HG02759 (cell line): ENCODE measurements at regions not wholly inside any gene's neighbourhood (a gene's known extent, or its start where the extent isn't known, plus 50 kb on each side); places are given as distances from the start of the nearest gene placed in this dataset.

Source experiments
- ATAC-seq: cut with Tn5 transposase; IDR thresholded peaks from one replicate; pipeline ENCODE4 v1.9.1; 2021; ENCODE audit warnings: mild to moderate bottlenecking, moderate library complexity; ENCODE audit not compliant: unreplicated experiment

DNA sequence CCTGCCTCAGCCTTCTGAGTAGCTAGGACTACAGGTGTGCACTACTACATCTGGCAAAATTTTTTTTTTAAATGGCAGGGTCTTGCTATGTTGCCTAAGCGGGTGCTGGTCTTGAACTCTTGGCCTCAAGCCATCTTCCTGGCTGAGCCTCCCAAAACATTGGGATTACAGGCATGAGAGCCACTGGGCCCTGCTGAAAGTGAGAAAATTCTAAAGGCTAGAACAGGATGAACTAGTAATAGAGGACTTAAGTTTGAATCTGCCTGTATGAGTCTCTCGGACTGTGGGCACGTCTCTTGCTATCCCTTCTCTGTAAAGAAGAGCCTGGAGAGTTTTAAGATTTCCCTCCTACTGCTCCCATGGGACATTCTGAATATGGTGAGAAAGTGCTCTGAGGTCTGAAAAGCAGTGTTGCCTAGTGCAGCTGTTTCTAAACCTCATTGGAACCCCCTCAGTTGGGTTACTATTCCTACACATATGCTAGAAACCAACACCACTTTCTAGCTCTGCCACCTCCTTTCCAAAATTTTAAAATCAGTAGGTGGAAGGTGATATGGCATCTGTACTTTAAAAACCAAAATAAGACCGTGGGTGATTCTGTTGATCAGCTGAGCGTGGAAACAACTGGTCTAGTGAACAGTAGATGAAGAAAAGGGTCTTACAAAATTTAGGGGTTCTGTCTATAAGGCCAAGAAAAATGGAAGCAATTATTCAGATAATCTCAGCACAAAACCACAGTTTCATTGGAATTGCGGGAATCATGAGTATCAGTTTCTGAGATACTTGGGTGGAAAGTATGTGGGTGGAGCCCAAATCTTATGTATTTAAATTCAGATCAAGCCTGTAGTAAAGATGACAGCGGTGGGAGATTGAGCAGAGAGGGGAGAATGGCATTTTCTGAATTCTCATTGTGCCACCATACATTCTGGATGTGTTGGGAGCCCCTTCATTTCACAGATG lies 259.8 kb upstream of the CXCR4 start:
- ATAC-seq, result no peak

DNA sequence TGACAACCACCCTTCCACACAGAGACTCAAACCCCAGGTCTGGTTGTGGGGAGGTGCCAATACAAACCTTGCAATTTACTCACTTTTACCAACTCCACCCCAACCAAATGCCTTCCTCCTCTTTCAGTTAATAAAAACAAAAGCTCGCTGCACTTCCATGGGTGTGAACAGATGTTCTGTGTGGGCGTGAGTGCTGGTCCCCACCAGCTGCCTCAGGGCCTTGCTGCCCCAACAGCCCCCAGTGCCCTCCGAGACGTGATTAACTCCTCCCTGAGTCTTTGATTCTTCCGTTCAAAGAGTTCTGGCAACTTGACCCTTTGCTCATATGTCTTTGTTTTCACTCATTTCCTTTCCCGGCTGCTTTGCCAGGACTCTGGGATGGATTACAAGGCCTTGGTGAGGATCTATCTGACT lies 258.9 kb upstream of the CXCR4 start:
- no peak for ATAC-seq

GRCh38 chr2:136376211-136376610 lies 258.3 kb upstream of the CXCR4 start:
- ATAC-seq, result no peak

DNA sequence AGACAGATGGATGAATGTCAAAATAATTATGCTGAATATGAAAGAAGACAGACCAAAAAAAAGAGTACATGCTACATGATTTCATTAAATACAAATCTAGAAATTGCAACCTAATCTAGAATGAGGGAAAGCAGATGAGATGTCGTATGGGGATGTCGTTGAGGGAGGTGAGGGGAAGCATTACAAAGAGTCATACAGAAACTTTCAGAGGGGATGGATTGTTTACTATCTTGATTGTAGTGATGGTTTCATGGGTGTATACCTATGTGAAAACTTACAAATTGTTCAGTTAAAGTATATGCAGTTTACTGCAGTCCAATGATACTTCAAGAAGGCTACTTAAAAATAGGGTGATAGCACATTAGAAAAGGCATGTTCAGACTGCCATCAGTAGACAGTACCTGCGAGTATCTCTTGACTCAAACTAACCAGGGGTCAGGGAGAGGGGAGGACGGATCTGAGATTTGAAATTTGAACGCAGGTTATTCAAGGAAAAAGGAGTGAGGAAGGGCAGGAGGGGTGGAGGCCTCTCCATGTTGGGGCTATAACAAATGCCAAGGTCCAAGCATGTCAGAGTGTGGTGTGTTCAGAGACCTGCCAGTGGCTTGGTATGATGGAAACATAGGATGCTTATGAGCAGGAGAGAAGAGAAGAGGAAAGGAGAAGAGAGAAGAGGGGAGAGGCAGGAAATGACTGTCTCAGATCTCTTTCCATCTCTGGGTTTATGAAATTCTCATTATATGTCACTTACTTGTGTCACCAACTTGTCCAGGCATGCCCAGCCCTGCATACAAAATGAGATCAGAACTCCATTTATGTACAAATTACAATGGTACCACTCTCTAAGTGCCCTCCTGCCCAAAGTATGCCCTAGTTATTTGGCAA lies 257.3 kb upstream of the CXCR4 start:
- ATAC-seq, result peak; percentile 59

- no peak for ATAC-seq
Observed at GRCh38 chr2:136373841-136374240, 255.9 kb upstream of the CXCR4 start.

- no peak for ATAC-seq
Observed at GRCh38 chr2:136373029-136373428, 255.1 kb upstream of the CXCR4 start.

GRCh38 chr2:136363900-136364299 lies 246.0 kb upstream of the CXCR4 start:
- no peak for ATAC-seq

- no peak for ATAC-seq
Observed at GRCh38 chr2:136363470-136363869, 245.5 kb upstream of the CXCR4 start.

GRCh38 chr2:136362676-136363390 lies 244.9 kb upstream of the CXCR4 start:
- ATAC-seq, result peak; percentile 75

DNA sequence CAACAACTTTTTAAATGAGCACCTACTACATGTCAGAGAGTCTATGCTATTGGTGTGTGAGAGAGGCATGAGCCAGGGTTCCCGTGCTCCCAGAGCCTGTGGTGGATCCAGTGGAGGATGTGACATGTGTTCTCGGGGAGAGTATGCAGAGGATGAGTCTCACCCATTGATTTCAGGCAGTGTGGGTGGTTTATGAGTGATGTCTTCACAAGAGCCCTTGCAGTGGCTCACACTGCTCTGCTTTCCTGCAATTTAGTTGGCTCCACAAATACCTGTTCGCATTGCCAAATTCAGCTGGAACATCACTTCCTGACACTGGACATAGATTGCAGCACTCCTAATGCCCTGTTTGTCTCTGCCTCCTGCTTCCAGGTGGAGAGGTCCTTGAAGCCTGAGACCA lies 243.6 kb upstream of the CXCR4 start:
- ATAC-seq, result no peak

DNA sequence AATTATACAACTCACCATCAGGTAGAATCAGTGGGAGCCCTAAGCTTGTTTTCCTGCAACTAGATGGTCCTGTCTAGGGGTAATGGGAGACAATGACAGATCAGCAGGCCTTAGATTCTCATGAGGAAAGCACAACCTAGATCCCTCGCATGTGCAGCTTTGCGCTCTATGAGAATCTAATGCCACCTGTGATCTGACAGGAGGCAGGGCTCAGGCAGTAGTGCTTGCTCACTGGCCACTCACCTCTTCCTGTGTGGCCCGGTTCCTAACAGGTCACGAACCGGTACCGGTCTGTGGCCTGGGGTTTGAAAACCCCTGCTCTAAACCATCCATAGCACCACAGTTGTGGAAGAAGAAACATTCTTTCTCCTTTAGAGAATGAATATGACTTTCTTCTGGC lies 242.8 kb upstream of the CXCR4 start:
- no peak for ATAC-seq

GRCh38 chr2:136359121-136359965 lies 241.4 kb upstream of the CXCR4 start:
- no peak for ATAC-seq

GRCh38 chr2:136358576-136358975 lies 240.6 kb upstream of the CXCR4 start:
- no peak for ATAC-seq

DNA sequence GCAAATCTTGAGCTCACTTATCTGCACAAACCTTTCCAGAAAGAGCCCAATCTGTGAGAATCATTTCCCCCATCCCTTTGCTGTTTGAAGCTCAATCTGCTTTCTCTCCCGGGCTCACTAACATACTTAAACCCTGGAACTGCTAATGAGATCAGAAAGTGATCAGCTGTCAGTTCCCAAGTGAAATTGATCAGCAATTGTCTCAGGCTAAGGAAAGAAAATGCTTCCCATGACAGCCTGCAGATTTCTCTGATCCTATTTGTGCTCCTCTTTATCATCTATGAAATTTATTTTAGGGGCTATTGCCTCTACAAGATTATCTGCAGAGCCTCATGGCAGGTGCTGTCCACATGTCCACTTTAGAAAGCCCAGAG lies 239.0 kb upstream of the CXCR4 start:
- ATAC-seq, result no peak

- no peak for ATAC-seq
Observed at GRCh38 chr2:136356125-136357006, 238.4 kb upstream of the CXCR4 start.

DNA sequence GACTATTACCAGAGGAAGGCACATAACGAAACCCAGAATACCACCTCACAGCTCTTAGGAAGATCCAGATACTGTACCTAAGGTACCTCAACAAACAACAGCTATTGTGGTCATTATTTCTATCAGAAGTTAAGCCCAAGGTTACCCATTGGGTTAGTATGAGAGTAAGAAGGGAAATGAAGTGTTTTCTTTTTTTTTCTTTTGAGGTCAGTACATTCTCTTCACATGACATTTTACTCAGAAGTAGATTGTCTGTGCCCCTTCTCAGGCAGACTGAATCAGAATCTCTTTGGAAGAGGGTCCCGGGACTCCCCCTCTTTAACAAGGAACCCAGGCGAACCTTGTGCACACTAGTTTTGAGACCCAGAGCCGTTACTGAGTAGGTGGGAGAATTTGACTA lies 233.7 kb upstream of the CXCR4 start:
- no peak for ATAC-seq

GRCh38 chr2:136347981-136348380 lies 230.0 kb upstream of the CXCR4 start:
- ATAC-seq, result no peak

- no peak for ATAC-seq
Observed at GRCh38 chr2:136344339-136344738, 226.4 kb upstream of the CXCR4 start.

- no peak for ATAC-seq
Observed at GRCh38 chr2:136342138-136342537, 224.2 kb upstream of the CXCR4 start.
